HG02798 (cell line): ENCODE measurements at regions not wholly inside any gene's neighbourhood (a gene's known extent, or its start where the extent isn't known, plus 50 kb on each side); places are given as distances from the start of the nearest gene placed in this dataset.
A peak's percentile ranks its signal among the peaks of the same experiment; 100 is the strongest.

ENCODE experiments used
- ATAC-seq: cut with Tn5 transposase; IDR thresholded peaks from one replicate; pipeline ENCODE4 v1.9.1; 2021; ENCODE audit warnings: mild to moderate bottlenecking; ENCODE audit not compliant: unreplicated experiment, poor library complexity

DNA sequence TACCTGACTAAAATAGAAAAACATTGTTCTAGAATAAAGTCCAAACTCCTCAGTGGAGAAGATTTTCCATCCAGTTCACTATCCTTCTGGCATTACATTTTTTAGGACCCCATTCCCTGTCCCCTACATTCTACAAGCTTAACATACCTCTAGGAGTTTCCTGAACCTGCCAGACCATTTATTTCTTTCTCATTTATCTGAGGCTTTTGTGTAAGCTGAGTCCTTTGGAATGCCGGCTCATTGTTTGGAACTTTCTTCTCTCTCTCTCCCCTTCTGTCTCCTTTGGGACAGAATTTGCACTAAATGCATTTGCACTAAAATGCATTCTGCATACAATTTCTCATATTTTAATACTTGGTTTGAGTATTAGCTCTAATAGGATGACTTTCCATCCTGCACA is 393.0 kb upstream of the ANO3 start:
- ATAC-seq: no peak

DNA sequence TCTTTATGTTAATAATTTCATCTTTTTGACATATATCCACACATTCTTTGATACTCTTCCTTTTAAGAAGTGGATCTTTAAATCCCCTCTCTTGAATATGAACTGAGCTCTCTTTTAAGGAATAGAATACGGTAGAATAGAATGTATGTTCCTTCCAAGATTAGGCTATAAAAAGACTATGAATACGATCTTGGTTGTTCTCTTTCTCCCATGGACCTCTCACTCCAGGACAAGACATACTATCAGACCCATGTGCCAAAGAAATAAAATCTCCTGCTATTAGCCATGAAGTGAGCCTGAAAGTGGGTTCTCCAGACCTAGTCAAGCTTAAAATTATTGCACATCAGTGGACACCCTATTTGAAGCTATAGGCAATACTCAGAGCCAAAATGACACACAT is 392.2 kb upstream of the ANO3 start:
- ATAC-seq: no peak

DNA sequence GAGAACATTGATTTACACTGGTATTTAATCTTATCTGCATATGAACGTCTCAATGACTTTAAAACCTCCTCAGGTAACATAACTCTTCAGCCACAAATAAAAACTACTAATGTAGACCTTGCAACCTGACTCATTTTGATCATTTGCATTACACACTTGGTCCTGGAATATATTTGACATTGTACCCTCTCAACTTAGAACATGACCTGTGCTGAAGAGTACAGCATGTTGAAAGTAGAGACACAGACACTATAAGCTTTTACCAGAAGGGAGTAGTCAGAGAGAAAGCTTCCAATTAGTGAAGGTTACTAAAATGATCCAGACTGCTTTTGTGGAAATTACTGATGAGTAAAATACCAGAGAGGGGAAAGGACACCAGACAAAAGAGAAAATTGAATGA is 390.6 kb upstream of the ANO3 start:
- ATAC-seq: no peak

DNA sequence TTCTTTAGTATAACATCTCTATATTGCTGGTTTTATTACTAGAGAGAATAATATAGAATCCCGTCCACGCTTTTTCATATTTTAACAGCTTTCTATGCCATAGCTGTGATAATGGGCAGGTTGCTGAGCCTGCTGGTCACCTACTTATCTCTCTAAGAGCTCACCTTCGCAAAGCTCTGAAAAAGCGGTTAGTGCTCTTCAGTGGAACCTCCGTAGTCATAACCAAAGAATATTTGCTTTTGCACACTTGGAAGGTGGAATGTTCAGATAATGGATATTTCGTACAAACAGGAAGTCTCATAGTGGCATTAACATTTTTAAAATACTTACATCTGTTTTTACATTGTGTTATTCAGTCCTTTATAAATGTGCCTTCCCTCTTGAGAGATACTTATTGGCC is 388.9 kb upstream of the ANO3 start:
- ATAC-seq: no peak

DNA sequence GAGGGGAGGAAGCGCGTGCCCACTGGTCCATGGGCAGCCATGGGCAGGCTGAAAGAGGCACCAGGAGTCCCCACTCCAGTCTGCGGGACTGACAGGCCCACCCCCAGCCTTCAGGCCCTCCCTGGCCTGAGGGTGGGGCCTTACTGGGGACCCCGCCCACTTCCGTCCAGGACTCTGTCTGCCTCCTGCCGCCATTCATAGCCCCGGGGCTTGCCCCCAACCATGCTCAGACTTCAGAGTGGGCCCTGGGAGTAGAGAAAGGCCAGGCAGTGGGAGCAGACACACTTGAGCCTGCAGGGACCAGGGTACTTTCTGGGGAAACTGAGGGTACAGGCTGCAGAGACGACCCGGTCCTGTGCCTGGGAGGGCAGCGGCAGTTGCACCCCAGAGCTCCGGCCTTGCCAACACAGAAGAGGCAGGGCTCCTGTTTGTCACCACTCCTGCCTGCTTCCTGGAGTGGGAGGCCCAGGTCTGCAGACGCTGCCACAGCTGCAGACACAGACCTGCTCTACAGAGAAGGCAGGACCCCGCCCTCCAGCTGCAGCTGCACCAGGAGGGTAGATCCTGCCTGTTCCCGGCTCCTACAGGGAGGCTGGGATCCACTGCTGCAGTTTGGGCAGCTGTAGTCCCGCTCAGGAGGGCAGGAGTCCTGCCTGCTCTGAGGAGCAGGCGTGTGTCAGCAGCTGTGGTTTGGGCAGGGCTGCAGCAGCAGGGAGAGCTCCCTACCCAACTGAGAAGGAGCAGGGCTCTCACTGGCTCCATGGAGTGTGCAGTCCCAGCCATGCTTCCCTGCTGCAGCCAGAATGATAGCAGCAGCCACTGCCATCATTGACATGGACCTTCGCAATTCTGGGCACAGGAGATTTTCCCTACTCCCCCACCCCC is 387.9 kb upstream of the ANO3 start:
- ATAC-seq: no peak

DNA sequence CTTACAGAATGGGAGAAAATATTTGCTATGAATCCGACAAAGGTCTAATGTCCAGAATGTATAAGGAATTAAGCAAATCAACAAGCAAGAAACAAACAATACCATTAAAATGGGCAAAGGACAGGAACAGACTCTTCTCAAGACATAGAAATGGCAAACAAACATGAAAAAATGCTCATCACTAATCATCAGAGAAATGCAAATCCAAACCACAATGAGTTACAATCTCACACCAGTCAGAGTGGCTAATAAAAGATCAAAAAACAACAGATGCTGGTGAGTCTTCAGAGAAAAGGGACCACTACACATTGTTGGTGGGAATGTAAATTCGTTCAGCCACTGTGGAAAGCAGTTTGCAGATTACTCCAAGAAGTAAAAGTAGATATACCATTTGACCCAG is 382.0 kb upstream of the ANO3 start:
- peak; percentile 51 for ATAC-seq

DNA sequence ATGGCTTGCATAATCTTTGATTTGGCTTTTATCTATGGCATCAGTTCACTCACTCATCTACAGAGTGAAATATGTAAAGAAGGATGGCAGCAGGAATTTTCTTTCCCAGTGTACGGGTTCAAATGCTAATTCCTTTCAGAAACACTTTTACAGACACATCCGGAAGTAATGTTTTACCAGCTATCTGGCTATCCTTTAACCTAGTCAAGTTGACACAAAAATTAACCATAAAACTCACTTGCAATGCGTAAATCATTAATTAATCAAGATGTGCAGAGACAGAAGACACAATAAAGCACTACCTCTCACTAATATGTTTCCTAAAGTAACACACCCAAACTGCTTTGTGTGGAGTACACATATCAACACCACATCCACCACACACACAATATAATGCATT is 378.9 kb upstream of the ANO3 start:
- no peak for ATAC-seq

DNA sequence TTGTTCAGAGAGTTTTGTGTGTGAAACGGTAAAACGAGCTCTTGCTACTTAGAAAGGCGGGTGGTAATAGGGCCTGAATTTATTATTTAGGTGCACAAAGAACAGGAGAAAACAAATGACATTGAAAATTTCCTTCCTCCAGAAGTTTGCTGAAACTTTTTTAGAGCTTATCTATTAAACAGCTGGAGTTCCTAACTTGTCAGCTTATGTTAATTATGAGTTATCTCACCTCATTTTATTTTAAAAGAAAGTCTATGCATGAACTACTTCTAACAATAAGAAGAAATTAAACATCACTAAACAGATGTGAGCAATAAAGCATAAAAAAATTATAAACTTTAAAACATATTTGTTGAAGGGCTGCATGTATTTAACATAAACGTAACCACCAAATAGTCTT is 373.9 kb upstream of the ANO3 start:
- ATAC-seq: no peak

DNA sequence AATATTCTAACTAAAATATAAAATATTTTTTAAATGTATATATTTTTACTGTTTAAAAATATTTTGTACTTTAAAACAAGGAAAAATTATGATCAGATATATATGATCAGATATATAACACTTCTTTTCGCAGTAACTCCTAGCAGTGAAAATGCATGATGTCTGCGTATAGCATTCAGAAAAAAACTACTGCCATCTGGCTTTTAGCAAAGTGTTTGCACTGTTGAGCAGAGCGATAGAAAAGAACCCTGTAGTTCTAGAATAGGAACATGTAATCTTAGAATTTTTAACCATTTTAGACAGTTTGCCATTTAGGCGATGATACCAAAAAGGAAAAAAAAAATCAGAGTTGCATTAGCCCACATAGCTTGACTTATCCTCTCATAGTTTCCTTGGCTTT is 370.4 kb upstream of the ANO3 start:
- no peak for ATAC-seq

DNA sequence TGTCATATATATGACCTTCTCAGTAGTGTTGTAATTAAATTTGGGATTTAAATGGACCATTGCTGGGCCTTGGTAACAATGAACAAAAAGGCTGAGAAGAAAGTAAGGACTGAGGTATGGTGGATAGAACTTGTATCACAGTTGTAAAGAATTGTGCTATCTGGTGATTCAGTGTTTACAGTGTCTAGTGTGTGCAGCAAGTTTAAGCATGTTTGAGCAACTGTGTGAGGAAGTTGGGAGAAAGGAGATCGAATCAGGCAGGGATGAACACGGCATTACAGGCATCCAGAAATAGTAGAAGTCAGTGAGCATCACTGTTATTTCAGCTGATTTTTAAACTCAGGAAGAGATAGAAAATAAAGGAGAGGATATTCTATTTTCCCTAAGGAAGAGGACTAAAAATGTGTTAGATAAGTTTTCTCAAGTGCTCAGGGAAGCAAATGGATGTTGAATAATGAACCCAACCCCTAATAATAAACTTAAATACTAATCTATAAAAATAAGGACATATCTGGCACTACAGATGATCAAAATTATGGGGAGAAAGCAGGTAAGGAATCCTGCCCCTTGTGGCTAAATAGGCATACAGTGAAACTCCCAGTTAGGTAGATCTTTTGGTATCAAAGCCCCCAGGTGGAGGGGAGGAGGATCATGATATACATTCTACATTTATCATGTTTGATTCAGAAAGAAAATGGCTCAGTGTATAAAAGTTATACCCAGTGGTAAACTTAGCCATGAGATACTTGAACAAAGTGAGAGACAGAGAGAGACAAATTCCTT is 361.0 kb upstream of the ANO3 start:
- ATAC-seq: no peak

DNA sequence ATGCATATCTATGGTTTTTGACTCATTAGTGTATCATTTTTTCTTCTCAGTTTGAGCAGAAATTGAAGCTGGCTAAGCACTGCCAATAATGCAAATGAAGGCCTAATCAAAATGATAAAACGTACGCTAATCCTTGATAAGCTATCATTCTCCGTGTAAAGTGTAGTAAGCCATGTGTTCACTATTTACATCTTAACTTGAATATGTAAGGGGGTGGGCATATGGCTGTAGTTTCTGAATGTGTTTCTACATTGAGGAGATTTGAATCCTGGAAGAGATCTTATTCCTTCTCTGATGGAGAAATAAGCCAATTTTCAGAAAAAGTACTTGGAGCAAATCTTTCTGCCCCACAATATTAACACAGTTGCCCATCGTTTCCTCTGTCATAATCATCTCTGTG is 351.8 kb upstream of the ANO3 start:
- no peak for ATAC-seq

DNA sequence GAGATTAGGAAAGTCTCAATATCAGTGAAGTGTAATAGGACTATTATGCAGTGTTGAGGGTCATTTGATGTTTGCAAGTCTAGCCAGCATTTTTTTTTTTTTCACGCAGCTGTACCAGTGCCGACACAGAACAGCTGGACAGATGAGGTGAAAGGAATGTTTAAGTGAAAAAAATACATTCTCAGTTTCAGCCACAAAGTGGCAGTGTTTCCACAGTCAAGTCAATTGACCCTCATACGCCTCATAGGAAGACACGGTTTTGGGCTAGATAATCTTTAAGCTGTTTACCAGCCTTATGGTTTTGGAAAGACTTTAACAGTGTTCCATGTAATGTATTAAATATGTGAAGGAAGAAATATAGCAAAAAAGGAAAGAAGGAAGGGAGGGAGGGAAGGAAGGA is 349.9 kb upstream of the ANO3 start:
- ATAC-seq: peak; percentile 96

DNA sequence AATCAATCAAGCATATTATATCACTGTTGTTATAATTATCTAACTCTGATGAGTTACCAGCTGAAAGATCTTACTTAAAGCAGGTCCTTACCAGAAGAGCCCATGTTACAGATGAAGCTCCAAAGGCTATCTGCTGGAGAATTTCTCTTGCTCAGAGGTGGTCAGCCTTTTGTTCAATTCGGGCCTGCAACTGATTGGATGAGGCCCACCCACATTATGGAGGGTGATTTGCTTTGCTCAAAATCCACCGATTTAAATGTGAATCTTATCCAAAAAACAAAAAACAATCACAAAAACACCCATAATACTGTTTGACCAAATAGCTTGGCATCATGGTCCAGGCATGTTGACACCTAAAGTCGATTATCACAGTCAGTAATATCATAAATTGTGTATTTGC is 348.6 kb upstream of the ANO3 start:
- ATAC-seq: no peak

DNA sequence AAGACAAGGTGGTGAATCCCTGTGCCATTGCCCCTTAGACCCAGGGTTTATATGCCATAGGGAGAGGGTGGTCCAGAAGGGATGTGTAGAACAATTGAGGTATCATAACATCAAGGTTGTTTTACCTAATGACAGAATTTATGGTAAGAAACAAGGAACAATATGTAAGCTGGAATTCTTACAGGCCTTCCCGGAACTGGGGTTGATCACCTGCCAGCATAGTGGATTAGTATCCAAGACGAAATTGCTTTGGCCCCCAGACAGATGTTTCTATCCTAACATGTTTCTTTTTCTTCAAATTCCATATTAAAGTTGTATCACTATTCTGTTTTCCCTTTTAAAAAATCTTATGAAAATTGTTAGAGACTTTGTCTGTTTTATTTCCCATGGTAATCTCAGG is 343.8 kb upstream of the ANO3 start:
- ATAC-seq: no peak

DNA sequence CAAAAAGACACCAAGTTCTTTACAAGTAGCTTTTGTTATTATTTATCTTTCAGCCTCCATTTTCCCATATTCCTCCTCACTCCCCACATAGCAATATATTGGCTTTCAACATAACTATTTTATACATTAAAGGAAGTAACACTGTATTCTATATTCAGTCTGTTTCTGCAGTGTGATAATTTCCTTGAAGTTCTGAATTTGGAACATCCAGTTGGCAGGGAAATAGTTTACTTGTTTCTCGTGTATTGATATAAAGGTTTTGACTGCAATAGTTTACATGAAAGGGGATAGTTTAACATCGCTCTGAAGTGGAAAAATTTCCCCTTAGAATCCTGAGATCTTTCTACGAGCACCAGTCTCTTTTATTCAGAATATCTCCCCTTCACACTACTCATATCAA is 341.5 kb upstream of the ANO3 start:
- no peak for ATAC-seq

DNA sequence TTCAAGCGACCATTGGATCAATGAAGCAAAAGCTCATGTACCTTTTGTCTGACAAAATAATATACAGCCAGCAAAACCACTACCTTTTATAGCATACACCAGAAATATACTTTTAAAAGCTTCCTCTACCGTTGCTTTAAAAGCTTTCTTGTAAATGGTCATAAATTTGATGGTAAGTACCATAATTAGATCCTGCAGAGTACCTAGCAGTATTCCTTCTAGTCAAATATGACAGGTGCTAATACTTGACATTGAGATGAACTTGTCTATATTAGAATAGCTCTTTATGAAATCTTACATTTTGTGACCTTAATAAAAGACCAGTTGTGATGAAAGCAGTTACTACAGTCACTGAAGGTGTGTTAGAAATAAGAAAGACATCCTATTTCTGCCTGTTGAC is 340.5 kb upstream of the ANO3 start:
- no peak for ATAC-seq

DNA sequence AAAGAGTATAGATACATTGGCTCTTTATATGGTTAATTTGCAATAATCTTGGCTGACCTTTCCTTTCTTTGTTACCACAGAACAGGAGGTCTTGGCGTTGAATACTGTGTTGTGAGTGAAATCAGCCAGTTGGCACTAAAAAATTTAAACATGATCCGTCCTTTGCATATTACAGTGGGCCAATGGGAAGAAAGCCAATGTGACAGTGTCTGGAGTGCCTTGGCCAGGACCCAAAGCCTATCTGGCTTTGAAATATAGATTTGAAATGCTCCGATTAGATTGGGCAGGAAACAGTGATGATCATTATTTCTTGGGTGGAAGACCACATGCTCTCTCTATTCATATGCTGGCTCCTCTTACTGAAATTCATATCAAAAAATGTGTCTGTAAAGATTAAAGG is 339.6 kb upstream of the ANO3 start:
- no peak for ATAC-seq

DNA sequence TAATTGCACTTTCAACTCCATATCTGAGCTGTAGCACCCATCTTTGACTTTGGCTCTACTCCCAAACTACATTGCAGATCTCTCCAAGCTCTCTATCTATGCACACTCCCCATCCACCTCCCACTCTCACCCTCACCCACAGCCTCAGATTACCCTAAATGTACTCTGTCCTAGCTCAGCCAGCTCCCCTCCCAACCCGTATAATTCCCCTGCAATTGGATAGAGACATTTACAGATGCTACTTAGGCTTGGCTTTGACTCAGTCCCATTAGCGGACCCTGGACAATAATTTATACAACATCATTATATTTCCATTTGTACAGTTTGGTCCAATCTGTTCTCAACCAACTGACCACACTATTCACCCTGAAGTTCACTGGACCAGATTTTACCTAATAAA is 338.9 kb upstream of the ANO3 start:
- ATAC-seq: no peak

DNA sequence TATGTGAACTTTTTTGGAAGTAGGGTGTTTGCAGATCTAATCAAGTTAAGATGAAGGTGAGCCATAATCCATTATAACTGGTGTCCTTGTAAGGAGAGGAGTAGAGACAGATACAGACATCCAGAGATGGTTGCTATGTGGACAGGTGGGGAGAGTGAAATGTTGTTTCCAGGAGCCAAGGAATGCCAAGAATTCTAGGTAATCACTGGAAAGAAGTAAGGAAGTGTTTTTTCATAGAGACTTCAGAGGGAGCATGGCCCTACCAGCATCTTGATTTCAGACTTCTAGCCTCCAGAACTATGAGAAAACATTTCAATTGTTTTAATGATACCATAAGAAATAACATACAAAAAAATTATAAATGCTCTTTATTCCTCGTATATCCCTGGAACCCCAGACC is 320.5 kb upstream of the ANO3 start:
- ATAC-seq: no peak

DNA sequence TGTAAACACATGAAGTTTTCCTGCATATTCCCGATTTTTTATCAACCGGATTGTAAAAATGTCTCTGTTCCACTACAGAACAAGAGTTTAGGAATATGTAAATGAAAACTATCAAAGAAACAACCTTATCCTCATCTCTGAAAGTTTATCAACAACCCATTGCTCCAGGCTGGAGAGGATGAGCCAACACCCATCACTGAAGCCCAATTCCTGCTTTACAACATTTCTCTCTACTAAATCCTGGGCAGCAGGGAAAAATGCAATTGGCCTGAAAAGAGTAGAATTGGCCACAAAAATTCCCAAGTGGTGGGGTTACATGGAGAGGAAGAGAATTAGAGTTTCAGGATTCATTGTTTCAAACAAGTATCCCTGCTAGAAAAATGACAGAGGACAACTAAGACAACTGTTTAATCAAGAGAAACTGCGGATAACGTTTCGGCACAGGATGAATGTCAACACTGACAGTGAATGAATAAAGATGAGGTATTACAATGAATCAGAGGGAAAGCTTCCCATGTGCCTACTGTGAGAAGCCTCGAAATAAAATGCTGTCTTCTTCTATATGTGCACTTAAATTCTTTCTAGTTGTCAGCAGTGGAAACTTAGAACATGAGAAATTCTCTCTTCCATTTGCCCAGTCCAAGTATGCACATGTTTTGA is 317.3 kb upstream of the ANO3 start:
- no peak for ATAC-seq

DNA sequence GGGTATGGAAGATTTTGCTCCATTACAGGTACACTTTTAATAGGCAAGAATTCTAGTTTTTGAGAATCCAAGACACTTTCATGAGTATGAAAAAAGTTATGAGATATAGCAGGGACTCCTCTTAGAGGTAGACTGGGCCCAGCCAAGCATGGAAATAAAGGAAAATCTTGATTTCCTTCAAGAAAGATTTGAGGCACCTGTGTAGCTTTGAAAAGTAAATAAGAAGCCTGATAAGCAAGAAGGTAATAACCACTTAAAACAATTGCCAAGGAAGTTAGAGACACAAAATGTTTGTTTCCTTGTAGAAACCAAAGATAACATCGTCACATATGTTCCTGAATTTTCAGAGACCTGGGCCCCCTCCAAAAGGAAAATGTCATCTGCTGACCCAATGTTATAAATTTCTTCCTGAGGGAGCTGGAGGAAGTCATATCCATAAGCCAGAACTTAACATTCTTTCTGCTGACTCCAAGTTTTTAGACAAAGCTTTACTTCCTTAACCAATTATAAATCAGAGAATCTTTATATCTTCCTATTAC is 314.5 kb upstream of the ANO3 start:
- ATAC-seq: no peak
